RWPE2 (cell line): ENCODE measurements at regions not wholly inside any gene's neighbourhood (a gene's known extent, or its start where the extent isn't known, plus 50 kb on each side); places are given as distances from the start of the nearest gene placed in this dataset.

Source experiments
- ATAC-seq: fragments of 200-7000 bp; cut with Tn5 transposase; 3 replicates; pipeline ENCODE4 v1.9.1; 2021; ENCODE audit warnings: low read depth
- DNase-seq: peaks from one replicate; pipeline ENCODE4 v3.0.0-alpha.2; 2020; ENCODE audit warnings: low spot score
- H3K27ac ChIP-seq: fragments of 450-650 bp; 2 replicates; pipeline ENCODE4 v1.5.1; 2017; ENCODE audit warnings: mild to moderate bottlenecking; ENCODE audit not compliant: poor library complexity, severe bottlenecking
- H3K27me3 ChIP-seq: fragments of 250-450 bp; sonication (Bioruptor Pico); 2 replicates; pipeline ENCODE4 v1.5.1; 2021; ENCODE audit warnings: mild to moderate bottlenecking, moderate library complexity; ENCODE audit not compliant: insufficient read depth, poor library complexity, severe bottlenecking
- H3K36me3 ChIP-seq: fragments of 250-450 bp; sonication (Bioruptor Pico); 2 replicates; pipeline ENCODE4 v1.5.1; 2020; ENCODE audit warnings: low read depth, mild to moderate bottlenecking, moderate library complexity
- H3K4me1 ChIP-seq: fragments of 250-450 bp; sonication (Bioruptor Pico); 2 replicates; pipeline ENCODE4 v1.5.1; 2021; ENCODE audit warnings: mild to moderate bottlenecking, moderate library complexity; ENCODE audit not compliant: insufficient read depth, poor library complexity, severe bottlenecking
- H3K4me3 ChIP-seq: fragments of 250-450 bp; sonication (Bioruptor Pico); 2 replicates; pipeline ENCODE4 v1.5.1; 2021; ENCODE audit warnings: mild to moderate bottlenecking, moderate library complexity; ENCODE audit not compliant: severe bottlenecking
- H3K9me3 ChIP-seq: fragments of 250-450 bp; sonication (Bioruptor Pico); 2 replicates; pipeline ENCODE4 v1.5.1; 2021; ENCODE audit warnings: mild to moderate bottlenecking, moderate library complexity; ENCODE audit not compliant: severe bottlenecking
- CTCF ChIP-seq: fragments of 450-650 bp; IDR thresholded peaks from one replicate; pipeline ENCODE4 v1.5.1; 2017; ENCODE audit warnings: mild to moderate bottlenecking, moderate library complexity; ENCODE audit not compliant: poor library complexity, severe bottlenecking

GRCh38 chr13:64626105-64626504 is 2604.0 kb downstream of the PCDH9 start:
- no peak for TF ChIP-seq CTCF
- H3K4me1 ChIP-seq = no peaks in the 10 kb centered on the region
- H3K27ac ChIP-seq = no peak overlapping the region
- no peaks in the 10 kb centered on the region for H3K36me3 ChIP-seq
- no peaks in the 10 kb centered on the region for H3K9me3 ChIP-seq
- DNase-seq (no peak), ATAC-seq (no peak)
- H3K27me3 ChIP-seq = no peaks in the 10 kb centered on the region
- no peak overlapping the region for H3K4me3 ChIP-seq

- Histone ChIP-seq H3K27ac (no peak overlapping the region), H3K9me3 (no peaks in the 10 kb centered on the region), H3K27me3 (no peaks in the 10 kb centered on the region), H3K4me1 (no peaks in the 10 kb centered on the region), H3K36me3 (no peaks in the 10 kb centered on the region), H3K4me3 (no peak overlapping the region)
- TF ChIP-seq CTCF = no peak
- ATAC-seq = no peak
- DNase-seq = no peak
These were observed 2612.9 kb downstream of the PCDH9 start for GRCh38 chr13:64617231-64617630.

GRCh38 chr13:64591971-64592370 is 2638.2 kb downstream of the PCDH9 start:
- H3K9me3 ChIP-seq = no peaks in the 10 kb centered on the region
- no peaks in the 10 kb centered on the region for H3K27me3 ChIP-seq
- ATAC-seq (no peak; the same call in 2 of the 3 replicates), DNase-seq (no peak)
- no peaks in the 10 kb centered on the region for H3K4me1 ChIP-seq
- no peak for TF ChIP-seq CTCF
- no peaks in the 10 kb centered on the region for H3K36me3 ChIP-seq
- no peak overlapping the region for H3K27ac ChIP-seq
- no peak overlapping the region for H3K4me3 ChIP-seq

DNA sequence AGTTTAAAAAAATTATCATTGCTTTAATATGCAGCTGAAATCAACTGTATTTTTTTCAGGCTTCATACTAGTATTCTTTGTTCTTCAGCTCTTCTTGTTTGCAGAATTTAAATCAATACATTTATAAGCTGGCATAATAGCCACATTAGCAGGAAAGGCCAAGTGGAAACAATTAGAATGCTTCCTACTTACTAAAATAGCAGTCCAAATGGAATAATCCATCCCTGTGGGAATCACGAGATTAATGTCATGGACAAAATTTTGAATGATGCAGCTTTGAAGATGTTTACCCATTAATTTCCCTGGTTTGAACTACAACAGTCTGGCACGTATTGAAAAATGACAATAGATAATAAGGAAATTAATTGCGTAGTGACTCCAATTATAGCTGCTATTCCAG is 2650.8 kb downstream of the PCDH9 start:
- no peaks in the 10 kb centered on the region for H3K4me1 ChIP-seq

More for the DNA sequence above, 2650.8 kb downstream of the PCDH9 start:
- H3K4me3 ChIP-seq = no peak overlapping the region
- DNase-seq (no peak), ATAC-seq (no peak)
- H3K27ac ChIP-seq = no peak overlapping the region
- no peak for TF ChIP-seq CTCF
- H3K27me3 ChIP-seq = no peaks in the 10 kb centered on the region
- no peaks in the 10 kb centered on the region for H3K9me3 ChIP-seq
- H3K36me3 ChIP-seq = no peaks in the 10 kb centered on the region
